ENCODE measurements at regions not wholly inside any gene's neighbourhood (a gene's known extent, or its start where the extent isn't known, plus 50 kb on each side); places are given as distances from the start of the nearest gene placed in this dataset.

- Histone ChIP-seq H3K4me3 (ENCODE audit: low read length, poor library complexity, severe bottlenecking) (no peak overlapping the region), H4K20me1 (ENCODE audit: insufficient read depth, low read length, poor library complexity, severe bottlenecking) (no peaks in the 10 kb centered on the region), H3K9me3 (ENCODE audit: insufficient read depth, low read depth, low read length) (no peaks in the 10 kb centered on the region), H3K27me3 (ENCODE audit: insufficient read depth, low read length, poor library complexity, severe bottlenecking) (no peaks in the 10 kb centered on the region), H3K79me2 (ENCODE audit: insufficient read depth, low read length) (no peaks in the 10 kb centered on the region), H3K4me1 (ENCODE audit: insufficient read depth, low read length, poor library complexity, severe bottlenecking) (no peaks in the 10 kb centered on the region), H3K9me2 (replicated peaks; ENCODE audit: low read depth, low read length) (no peaks in the 10 kb centered on the region), H2AFZ (ENCODE audit: low read length) (no peak overlapping the region), H3K9ac (ENCODE audit: low read depth, low read length, poor library complexity, severe bottlenecking) (no peak overlapping the region), H3K4me2 (ENCODE audit: low read depth, low read length, poor library complexity, severe bottlenecking) (no peak overlapping the region), H3K36me3 (ENCODE audit: insufficient read depth, low read length) (no peaks in the 10 kb centered on the region), H3F3A (ENCODE audit: low read depth) (no peaks in the 10 kb centered on the region)
- TF ChIP-seq EZH2phosphoT487 (IDR thresholded peaks at IDR 0.05; ENCODE audit: borderline replicate concordance), result no peak
- TF ChIP-seq CTCF (conservative IDR thresholded peaks at IDR 0.05; ENCODE audit: low read length), result no peak
Observed at GRCh38 chr13:64910096-64910495, 2320.0 kb downstream of the PCDH9 start.

GRCh38 chr13:64909184-64909583, 2321.0 kb downstream of the PCDH9 start:
- Histone ChIP-seq H3K4me3 (ENCODE audit: low read length, poor library complexity, severe bottlenecking) (no peak overlapping the region), H3K9me3 (ENCODE audit: insufficient read depth, low read depth, low read length) (no peaks in the 10 kb centered on the region), H3K79me2 (ENCODE audit: insufficient read depth, low read length) (no peaks in the 10 kb centered on the region), H3K4me1 (ENCODE audit: insufficient read depth, low read length, poor library complexity, severe bottlenecking) (no peaks in the 10 kb centered on the region), H3K9ac (ENCODE audit: low read depth, low read length, poor library complexity, severe bottlenecking) (no peak overlapping the region), H4K20me1 (ENCODE audit: insufficient read depth, low read length, poor library complexity, severe bottlenecking) (no peaks in the 10 kb centered on the region), H3K9me2 (replicated peaks; ENCODE audit: low read depth, low read length) (no peaks in the 10 kb centered on the region), H2AFZ (ENCODE audit: low read length) (no peak overlapping the region), H3K36me3 (ENCODE audit: insufficient read depth, low read length) (no peaks in the 10 kb centered on the region), H3K27me3 (ENCODE audit: insufficient read depth, low read length, poor library complexity, severe bottlenecking) (no peaks in the 10 kb centered on the region), H3K4me2 (ENCODE audit: low read depth, low read length, poor library complexity, severe bottlenecking) (no peak overlapping the region), H3F3A (ENCODE audit: low read depth) (no peaks in the 10 kb centered on the region)
- TF ChIP-seq EZH2phosphoT487 (IDR thresholded peaks at IDR 0.05; ENCODE audit: borderline replicate concordance), result no peak
- TF ChIP-seq CTCF (conservative IDR thresholded peaks at IDR 0.05; ENCODE audit: low read length), result no peak

GRCh38 chr13:64900039-64900438, 2330.1 kb downstream of the PCDH9 start:
- Histone ChIP-seq H3K9me2 (replicated peaks; ENCODE audit: low read depth, low read length) (no peaks in the 10 kb centered on the region), H3K4me2 (ENCODE audit: low read depth, low read length, poor library complexity, severe bottlenecking) (no peak overlapping the region), H2AFZ (ENCODE audit: low read length) (no peak overlapping the region), H3K36me3 (ENCODE audit: insufficient read depth, low read length) (no peaks in the 10 kb centered on the region), H3K9me3 (ENCODE audit: insufficient read depth, low read depth, low read length) (no peaks in the 10 kb centered on the region), H3K4me3 (ENCODE audit: low read length, poor library complexity, severe bottlenecking) (no peak overlapping the region), H4K20me1 (ENCODE audit: insufficient read depth, low read length, poor library complexity, severe bottlenecking) (no peaks in the 10 kb centered on the region), H3K27me3 (ENCODE audit: insufficient read depth, low read length, poor library complexity, severe bottlenecking) (no peaks in the 10 kb centered on the region), H3K9ac (ENCODE audit: low read depth, low read length, poor library complexity, severe bottlenecking) (no peak overlapping the region), H3F3A (ENCODE audit: low read depth) (no peaks in the 10 kb centered on the region), H3K4me1 (ENCODE audit: insufficient read depth, low read length, poor library complexity, severe bottlenecking) (no peaks in the 10 kb centered on the region), H3K79me2 (ENCODE audit: insufficient read depth, low read length) (no peaks in the 10 kb centered on the region)
- no peak for TF ChIP-seq EZH2phosphoT487 (IDR thresholded peaks at IDR 0.05; ENCODE audit: borderline replicate concordance)
- no peak for TF ChIP-seq CTCF (conservative IDR thresholded peaks at IDR 0.05; ENCODE audit: low read length)

All from Loucy (cell line).